HG02763 (cell line): ENCODE measurements at regions not wholly inside any gene's neighbourhood (a gene's known extent, or its start where the extent isn't known, plus 50 kb on each side); places are given as distances from the start of the nearest gene placed in this dataset.
"Not testable (repeated sequence)": the region's sequence is repeated elsewhere in the genome, so short reads cannot be mapped to it uniquely, and the experiment has no call there.

Source experiments
- ATAC-seq: cut with Tn5 transposase; IDR thresholded peaks from one replicate; pipeline ENCODE4 v1.9.1; 2021; ENCODE audit warnings: mild to moderate bottlenecking, moderate library complexity; ENCODE audit not compliant: unreplicated experiment

GRCh38 chr14:105894125-105894977 lies 368.0 kb downstream of the TMEM121 start:
- ATAC-seq = no peak

- ATAC-seq = no peak
Observed at GRCh38 chr14:105894978-105895881, 368.8 kb downstream of the TMEM121 start.

DNA sequence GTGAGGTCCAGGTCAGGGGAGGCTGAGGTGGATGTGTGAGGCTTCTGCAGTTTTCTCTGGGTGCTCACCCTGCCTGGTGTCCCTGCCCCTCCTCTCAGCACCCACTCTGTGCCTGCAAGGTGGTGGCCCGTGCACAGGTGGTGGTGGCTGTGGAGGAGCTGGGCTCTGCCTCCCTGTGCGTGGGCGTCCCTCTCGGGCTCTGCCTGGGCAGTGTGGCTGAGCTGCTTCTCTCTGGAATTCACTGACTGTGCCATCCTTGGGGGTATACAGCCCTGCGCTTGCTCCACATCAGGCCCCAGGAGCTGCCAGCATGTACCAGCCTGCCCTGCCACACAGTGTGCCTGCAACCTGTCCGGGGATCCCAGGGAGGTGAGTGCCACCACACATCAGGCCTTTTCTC lies 369.8 kb downstream of the TMEM121 start:
- ATAC-seq = not testable (repeated sequence)

DNA sequence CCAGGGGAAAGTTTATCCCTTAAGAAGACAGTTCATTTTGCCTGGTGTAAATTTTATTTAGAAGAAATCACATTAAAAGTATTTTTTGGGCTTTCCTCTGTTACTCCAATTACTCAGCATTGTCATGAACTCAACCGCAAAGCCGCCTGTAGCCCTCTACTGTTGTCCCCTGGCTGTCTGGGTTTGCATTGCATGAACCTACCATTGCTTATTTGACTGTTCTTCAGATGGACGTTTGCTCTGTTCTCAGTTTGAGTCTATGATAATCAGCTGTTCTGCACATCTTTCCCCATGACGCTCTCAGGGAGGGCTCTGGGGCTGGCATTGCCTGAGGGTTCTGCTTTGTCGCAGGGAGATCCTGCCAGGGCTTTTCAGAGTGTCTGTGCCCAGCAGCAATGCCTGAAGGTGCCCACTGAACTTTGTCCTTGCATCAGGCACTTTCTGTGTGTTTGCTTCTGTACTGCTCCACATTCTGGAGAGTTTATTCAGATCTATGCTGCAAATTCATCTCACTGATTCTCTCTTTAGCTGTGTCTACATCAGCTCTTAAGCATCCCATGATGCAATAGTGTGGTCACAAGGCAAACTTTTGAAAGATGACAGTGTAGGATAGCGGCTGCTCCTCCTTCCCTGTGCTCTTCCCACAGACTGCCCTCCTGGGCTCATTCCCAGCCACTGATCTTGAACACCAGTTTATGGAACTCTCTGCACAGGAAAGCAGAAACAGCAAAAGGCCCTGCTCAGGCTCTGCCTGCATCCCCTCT lies 370.8 kb downstream of the TMEM121 start:
- not testable (repeated sequence) for ATAC-seq

DNA sequence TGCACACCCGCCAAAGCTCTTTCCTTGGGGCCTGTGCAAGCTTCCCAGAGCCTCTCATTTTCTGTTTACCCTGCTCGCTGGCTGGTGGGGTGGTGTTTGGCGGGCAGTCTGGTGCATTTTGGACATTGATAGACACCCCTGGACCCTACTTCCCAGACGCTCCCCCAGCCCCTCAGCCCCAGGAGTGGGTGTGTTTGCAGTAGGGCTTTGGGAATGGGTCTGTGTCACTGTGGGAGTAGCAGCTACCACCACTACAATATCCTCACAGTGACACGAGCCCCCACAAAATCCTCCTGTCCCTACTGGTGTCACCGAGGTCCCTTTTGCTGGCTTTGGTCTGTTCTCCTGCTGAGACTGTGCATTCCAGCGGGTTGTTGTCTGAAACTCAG lies 371.3 kb downstream of the TMEM121 start:
- no peak for ATAC-seq

GRCh38 chr14:105898482-105899010 lies 372.2 kb downstream of the TMEM121 start:
- ATAC-seq = no peak

DNA sequence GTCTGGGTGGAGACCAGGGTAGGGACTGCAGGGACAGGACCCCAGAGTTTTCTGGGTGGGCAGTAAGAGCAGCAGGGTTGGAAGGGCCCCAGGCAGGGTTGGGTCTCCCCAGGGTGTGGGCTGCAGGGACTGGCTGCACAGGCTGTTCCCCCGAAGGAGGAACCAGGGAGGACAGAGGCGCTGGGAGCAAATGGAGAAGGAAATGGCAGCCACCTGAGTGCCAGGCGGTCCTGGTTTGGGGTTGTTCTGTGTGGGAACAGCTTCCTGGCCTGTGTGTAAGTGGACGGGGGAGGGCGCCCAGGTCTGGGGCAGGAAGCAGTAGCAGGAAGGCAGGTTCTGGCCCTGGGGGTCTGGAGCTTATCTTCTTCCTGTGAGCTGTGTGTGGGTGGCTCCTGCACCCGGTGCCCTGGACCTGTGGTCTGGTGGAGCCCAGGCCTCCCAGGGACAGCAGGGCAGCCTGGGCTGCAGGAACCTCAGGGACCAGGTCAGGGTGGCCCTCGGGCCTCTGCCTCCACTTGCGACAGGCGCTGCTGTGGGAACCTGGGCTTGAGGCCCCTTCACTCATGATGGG lies 372.8 kb downstream of the TMEM121 start:
- ATAC-seq = no peak

DNA sequence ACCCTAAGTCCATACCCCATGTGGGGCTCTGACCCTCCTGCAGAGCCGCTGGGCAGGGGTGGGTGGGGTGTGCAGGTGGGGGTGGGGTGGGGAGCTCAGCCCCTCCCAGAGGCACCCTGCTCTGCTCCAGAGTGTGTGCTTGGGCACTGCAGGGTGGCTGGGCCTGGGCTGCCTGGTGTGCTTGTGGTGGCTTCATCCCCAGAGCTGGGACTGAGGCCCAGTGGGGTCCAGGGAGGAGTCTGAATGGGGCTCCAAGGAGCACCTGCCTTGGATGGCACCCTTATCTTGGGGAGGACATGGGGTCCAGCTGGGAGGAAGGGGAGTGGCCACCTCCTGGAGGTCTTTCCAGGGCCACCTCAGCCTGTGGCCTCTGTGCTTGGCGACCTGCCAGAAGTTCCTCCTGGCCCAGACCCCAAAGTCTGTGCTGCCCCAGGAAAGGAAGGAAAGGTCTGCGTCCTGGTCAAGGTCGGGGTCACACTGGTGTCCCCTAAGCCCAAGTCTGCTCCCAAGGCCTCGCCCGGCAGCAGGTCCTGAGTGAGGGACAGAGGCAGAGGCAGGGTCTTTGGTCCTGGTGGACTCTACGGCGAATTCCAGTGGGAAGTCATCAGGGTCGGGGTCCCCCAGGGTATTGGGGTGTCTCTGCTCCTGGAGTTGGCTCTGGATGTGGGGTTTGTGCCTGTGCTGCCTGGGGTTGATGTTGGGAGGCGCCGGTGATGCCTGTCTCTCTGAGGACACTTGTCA lies 373.4 kb downstream of the TMEM121 start:
- ATAC-seq = no peak

DNA sequence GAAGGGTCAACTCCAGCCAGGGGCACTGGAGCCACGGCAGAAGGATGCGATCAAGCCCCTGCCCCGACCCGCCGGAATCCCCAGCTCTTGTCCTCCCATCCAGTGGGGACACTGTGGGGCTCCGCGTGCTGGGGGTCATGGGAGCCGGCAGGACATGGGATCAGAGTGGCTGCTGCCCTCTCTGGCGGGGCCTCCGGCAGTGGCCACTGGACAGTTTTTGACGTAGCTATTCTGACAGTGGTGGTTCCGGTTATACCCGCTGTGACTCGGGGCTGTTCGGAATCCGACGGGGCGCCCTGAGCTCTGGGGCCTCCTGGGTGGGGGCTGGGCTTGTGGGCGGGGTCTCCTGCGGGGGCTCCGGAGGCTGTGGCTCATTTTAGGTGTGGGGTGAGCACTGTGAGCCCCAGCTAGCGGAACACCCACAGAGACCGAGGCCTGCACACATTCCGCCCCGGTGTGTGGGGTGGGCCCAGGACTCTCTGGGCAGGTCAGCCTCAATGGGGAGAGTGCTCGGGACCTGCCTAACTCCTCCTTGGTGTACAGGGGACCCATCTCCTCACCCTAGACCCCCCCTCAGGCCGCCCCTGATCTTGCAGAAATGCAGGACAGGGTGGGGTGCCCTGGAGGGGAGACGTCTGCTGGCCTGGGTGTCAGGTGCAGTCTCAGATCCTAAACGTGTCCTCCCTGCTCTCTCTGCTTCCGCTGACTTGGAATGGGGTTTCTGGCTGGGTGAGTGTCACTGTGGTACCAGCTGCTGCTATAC lies 374.2 kb downstream of the TMEM121 start:
- no peak for ATAC-seq

DNA sequence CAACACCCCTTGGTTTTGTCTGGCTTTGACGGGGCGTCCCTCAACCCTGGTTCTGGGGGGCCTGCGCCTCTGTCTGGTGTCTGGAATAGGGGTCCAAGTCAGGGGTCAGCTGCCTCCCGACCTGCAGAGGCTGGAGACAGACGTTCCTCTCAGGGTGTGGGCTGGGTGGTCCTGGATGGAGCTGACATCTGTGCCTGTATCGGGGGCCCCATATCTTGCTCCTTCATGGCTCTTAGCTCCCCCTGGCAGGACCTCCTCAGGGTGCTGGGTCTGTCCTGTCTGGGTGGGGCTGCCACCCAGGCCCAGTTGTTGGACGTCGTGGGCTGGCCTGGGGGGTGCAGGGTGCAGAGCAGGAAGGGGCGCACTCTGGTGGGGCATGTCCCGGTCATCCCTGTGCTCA lies 374.8 kb downstream of the TMEM121 start:
- no peak for ATAC-seq

DNA sequence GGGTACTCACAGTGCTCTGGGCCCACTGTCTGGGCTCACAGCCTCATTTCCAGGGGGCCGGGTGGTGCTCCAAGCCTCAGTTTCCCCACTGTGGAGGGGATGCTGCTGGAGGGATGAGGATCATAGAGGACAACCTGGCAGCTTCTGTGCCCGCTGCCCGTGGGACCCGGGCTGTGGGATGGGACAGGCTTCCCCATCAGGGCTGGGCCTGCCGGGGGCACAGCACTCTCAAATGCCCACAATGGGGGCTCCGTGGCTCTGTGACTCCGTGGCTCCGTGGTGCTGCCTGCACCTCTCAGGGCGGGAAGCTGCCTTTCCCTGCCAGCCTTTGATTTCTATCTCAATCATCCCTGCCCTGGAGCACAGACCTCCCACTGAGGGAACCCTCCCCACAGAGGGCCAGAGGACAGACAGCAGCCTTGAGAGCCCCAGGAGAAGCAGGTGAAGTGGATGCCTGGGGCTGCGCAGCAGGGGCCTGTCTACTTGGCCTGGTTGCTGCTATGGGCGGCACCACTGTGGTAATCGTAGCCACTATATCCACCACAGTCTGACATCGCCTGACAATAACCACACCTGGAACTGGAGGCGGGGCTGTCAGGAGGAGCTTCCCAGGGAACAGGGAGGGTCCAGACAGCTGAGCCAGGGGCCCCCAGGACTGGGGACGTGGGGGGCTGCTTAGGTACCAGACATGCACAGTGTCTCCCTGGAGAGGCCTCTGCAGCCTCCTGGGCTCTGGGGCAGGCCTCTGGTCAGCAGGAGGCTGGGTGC lies 375.9 kb downstream of the TMEM121 start:
- no peak for ATAC-seq

DNA sequence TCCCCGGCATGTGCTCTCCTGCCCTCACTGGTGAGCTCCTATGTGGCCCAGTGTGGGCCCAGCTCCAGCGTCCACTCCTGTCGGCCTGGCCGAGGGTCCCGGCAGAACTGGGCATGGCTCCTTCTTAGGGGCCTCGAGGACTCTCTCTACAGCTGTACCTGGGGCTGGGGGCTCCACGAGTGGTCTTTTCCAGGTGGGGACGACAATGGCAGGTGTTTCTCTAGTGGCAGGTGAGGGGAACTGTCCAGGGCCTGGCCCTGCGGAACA lies 376.4 kb downstream of the TMEM121 start:
- not testable (repeated sequence) for ATAC-seq

- ATAC-seq = no peak
Observed at GRCh38 chr14:105903971-105904370, 377.6 kb downstream of the TMEM121 start.

GRCh38 chr14:105904379-105904778 lies 378.0 kb downstream of the TMEM121 start:
- no peak for ATAC-seq

- no peak for ATAC-seq
Observed at GRCh38 chr14:105905456-105905855, 379.1 kb downstream of the TMEM121 start.

GRCh38 chr14:105907276-105907675 lies 380.9 kb downstream of the TMEM121 start:
- no peak for ATAC-seq

DNA sequence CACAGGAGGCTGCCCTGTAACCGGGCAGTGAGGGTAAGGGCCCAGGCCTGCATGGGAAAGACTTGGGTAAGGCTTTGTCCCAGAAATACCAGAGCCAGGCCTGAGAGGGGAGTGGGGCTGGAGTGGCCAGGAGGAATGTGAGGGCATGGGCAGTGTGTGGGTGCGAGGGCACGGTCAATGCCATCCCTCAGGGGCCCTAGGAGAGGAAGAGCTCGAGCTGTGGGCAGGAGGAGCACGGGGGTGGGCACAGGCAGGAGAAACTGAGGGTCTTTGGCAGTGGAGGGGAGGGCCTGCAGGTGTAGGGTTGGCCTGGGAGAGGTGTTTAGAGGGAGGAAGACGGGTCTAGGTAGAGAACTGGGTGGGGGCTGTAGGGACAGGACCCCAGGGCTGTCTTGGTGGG lies 381.6 kb downstream of the TMEM121 start:
- ATAC-seq = no peak

GRCh38 chr14:105908481-105908911 lies 382.1 kb downstream of the TMEM121 start:
- no peak for ATAC-seq
